ENCODE measurements at regions not wholly inside any gene's neighbourhood (a gene's known extent, or its start where the extent isn't known, plus 50 kb on each side); places are given as distances from the start of the nearest gene placed in this dataset.
"Not testable (repeated sequence)": the region's sequence is repeated elsewhere in the genome, so short reads cannot be mapped to it uniquely, and the experiment has no call there.

DNA sequence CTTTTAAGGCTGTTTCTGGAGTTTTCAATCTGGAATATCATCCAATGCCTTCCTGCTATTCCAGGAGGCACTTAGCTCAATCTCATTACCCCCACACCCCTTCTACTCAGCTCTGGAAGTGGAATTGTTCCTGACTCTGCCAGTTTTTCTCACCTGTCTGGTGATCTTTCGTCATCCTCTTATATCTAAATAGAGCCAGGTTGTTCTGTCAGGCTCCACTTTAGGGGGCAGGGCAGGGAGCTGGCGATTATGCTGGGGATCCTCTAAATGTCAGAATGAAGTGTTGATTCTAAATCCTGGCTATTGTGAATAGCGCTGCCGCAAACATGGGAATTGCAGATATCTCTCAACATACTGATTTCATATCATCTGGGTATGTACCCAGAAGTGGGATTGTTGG, 63.6 kb upstream of the ETV3 start:
- in situ Hi-C loops (cut with HindIII; ENCODE audit: low sequenced_read_pairs): no loop called here
- TF ChIP-seq, protein P1, sequence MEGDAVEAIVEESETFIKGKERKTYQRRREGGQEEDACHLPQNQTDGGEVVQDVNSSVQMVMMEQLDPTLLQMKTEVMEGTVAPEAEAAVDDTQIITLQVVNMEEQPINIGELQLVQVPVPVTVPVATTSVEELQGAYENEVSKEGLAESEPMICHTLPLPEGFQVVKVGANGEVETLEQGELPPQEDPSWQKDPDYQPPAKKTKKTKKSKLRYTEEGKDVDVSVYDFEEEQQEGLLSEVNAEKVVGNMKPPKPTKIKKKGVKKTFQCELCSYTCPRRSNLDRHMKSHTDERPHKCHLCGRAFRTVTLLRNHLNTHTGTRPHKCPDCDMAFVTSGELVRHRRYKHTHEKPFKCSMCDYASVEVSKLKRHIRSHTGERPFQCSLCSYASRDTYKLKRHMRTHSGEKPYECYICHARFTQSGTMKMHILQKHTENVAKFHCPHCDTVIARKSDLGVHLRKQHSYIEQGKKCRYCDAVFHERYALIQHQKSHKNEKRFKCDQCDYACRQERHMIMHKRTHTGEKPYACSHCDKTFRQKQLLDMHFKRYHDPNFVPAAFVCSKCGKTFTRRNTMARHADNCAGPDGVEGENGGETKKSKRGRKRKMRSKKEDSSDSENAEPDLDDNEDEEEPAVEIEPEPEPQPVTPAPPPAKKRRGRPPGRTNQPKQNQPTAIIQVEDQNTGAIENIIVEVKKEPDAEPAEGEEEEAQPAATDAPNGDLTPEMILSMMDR (IDR thresholded peaks at IDR 0.05; ENCODE audit: low read depth, low read length, missing control alignments): no peak
- DNase-seq (ENCODE audit: low read depth): no peak
- no peak overlapping the region for H3K4me3 ChIP-seq (ENCODE audit: low read depth, low read length)

DNA sequence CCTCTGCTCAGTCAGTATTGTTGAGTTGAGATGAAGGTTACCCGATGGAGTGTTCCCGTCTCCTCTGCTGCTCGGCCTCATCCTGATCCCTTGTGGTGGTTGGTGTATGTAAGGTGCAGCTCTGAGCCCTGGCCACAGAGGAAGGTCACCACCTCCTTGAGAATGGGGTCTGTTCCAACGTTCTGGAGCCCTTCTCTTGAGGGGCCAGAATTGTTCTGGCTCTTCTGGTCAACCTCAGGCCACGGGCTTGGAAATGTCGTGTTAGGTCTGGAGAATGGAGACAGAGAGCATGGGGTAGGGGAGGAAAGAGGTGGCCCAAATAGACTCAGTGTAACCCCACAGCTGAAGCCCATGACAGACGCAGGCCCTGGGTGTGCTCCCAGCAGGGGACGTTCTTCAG, 62.3 kb upstream of the ETV3 start:
- in situ Hi-C loops (cut with HindIII; ENCODE audit: low sequenced_read_pairs): no loop called here
- no peak for DNase-seq (ENCODE audit: low read depth)
- H3K4me3 ChIP-seq (ENCODE audit: low read depth, low read length): no peak overlapping the region
- TF ChIP-seq, protein P1 (IDR thresholded peaks at IDR 0.05; ENCODE audit: low read depth, low read length, missing control alignments): no peak

DNA sequence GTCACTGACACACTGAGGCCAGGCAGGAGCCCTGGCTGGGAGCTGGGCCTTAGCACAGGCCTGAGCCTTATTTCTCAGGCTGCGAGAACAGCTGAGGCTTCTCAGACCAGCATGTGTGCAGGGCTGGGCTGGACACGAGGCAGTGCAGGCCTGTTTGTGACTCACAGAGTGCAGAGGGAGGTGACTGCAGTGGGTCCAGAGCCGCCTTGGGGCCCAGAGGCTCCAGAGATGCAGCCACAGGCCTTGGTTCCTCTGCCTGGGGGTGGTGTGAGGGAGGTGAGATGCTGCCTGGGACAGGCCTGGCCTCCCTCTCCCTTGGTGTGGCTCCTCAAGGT, 61.2 kb upstream of the ETV3 start:
- TF ChIP-seq, protein P1 (IDR thresholded peaks at IDR 0.05; ENCODE audit: low read depth, low read length, missing control alignments): no peak
- H3K4me3 ChIP-seq (ENCODE audit: low read depth, low read length): no peak overlapping the region
- in situ Hi-C loops (cut with HindIII; ENCODE audit: low sequenced_read_pairs): no loop called here
- DNase-seq (ENCODE audit: low read depth): no peak

DNA sequence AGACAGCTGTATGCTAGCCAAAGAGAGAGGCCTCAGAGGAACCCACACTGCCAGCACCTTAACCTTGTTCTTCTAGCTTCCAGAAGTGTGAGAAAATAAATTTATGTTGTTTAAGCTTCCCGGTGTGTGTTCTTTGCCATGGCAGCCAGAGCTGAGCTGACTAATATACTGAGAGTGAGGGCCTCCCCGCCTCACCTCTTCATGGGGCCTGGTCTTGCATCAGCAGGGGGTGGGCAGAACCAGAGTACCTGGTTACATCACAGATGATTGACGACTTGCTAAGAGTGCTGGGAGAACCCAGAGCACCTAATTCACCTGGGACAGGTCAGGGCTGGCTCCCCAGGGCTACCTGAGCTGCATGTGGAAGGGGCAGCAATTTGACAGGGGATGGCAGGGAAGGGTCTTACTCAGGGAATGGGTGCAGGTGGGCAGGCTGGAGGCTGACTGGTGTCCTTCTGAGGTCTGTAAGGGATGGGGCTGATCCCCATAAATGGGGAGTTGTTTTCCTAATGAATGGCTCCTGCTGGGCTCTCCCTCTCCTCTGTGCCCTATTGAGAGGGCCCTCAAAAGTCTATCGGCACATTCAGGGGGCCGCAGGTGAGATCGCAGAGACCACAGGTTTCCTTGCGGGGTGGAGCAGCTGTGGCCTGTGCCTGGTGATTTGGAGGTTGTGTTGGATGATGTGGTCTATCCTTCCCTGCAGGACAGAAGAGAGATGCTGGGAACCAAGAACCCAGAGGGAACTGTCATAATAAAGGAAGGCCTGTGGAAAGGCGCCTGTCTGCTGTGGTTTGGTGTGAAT, 60.6 kb upstream of the ETV3 start:
- in situ Hi-C loops (cut with HindIII; ENCODE audit: low sequenced_read_pairs): no loop called here
- TF ChIP-seq, protein P1 (IDR thresholded peaks at IDR 0.05; ENCODE audit: low read depth, low read length, missing control alignments): no peak
- DNase-seq (ENCODE audit: low read depth): no peak
- H3K4me3 ChIP-seq (ENCODE audit: low read depth, low read length): no peak overlapping the region

DNA sequence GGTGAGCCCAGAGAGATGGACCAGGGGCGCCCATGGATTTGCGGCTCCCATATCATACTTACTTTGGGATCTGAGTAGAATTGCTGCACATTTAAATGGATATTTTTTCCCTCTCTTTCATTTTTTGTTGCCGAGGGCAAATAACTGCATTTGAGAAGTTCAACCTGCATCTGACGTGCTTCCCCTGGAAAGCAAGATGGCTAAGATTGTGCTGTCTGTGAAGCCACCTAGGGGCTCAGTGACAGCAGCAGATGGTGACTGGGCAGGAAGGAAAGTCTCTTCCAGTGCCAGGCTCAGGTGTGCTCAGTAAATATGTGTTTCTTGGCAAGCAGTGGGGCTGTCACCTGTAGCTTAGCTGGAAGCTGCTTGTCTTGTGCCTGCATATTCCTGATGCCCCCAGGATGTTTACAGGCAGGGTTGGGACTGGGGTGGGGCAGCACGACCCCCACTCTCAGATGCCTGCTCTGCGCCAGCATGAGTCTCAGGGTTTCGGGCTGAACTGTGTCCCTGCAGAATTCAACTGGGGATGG, 59.8 kb upstream of the ETV3 start:
- no peak overlapping the region for H3K4me3 ChIP-seq (ENCODE audit: low read depth, low read length)
- in situ Hi-C loops (cut with HindIII; ENCODE audit: low sequenced_read_pairs): no loop called here
- TF ChIP-seq, protein P1 (IDR thresholded peaks at IDR 0.05; ENCODE audit: low read depth, low read length, missing control alignments): no peak
- no peak for DNase-seq (ENCODE audit: low read depth)

DNA sequence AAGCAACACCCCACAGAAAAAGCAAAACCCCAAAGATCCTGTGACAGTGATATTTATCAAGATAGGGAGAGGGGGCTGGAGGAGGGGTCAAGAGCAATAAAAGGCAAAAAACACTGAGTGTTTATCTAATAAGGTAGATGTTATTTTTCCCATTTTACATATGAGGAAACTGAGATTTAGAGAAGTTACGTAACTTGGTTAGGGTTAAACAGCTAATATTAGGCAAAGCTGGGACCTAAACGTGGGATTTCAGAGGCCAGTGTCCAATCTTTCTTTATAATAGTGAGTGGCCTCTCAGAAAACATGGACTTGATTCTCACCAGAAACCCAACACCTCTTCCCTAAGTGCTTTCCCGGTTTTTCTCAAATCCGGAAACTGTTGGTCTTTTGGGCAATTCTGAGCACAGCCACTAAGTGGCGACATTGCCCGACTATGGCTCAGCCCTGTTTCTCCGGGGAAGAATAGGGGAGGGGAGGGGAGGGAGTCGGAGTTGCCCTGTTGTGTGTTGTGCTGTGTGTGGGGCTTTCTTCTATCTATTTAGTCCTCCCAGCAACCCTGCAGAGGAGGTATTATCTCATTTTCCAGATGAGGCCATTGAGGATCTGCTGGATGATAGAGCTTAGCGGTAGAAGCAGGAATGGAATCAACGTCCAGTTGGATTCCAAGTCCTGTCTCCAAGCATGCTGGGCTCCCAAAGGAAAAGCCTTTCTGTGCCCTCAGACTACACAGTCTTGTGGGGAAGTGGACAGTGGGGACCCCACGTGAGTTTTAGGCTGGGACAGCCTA, 58.7 kb upstream of the ETV3 start:
- DNase-seq (ENCODE audit: low read depth); in situ Hi-C loops (cut with HindIII; ENCODE audit: low sequenced_read_pairs); H3K4me3 ChIP-seq (ENCODE audit: low read depth, low read length): not testable (repeated sequence)
- TF ChIP-seq, protein P1 (IDR thresholded peaks at IDR 0.05; ENCODE audit: low read depth, low read length, missing control alignments): peak; percentile 38
